ENCODE measurements at regions not wholly inside any gene's neighbourhood (a gene's known extent, or its start where the extent isn't known, plus 50 kb on each side); places are given as distances from the start of the nearest gene placed in this dataset.

DNA sequence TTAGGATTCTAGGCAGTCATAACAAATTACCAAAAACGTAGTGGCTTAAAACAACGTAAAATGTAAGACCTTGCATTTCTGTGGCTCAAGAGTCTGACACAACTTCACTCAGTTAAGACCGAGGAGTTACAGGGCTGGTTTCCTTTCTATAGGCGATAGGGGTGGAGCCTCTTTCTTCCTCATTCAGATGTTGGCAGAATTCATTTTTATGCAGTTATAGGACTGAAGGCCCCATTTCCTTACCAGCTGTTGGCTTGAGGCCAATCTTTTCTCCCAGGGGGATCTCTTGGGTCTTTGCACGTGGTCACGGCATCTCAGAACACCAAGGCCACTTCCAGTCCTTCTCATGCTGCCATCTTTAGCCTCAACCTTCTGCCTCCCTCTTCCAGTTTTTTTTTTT, 145.2 kb downstream of the KCNJ2 start:
- H3K36me3 ChIP-seq: no peaks in the 10 kb centered on the region
- no peaks in the 10 kb centered on the region for H3K9me3 ChIP-seq (replicated peaks)
- no peak overlapping the region for H3K27ac ChIP-seq (replicated peaks)
- TF ChIP-seq, protein P1, sequence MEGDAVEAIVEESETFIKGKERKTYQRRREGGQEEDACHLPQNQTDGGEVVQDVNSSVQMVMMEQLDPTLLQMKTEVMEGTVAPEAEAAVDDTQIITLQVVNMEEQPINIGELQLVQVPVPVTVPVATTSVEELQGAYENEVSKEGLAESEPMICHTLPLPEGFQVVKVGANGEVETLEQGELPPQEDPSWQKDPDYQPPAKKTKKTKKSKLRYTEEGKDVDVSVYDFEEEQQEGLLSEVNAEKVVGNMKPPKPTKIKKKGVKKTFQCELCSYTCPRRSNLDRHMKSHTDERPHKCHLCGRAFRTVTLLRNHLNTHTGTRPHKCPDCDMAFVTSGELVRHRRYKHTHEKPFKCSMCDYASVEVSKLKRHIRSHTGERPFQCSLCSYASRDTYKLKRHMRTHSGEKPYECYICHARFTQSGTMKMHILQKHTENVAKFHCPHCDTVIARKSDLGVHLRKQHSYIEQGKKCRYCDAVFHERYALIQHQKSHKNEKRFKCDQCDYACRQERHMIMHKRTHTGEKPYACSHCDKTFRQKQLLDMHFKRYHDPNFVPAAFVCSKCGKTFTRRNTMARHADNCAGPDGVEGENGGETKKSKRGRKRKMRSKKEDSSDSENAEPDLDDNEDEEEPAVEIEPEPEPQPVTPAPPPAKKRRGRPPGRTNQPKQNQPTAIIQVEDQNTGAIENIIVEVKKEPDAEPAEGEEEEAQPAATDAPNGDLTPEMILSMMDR (IDR thresholded peaks at IDR 0.05; ENCODE audit: borderline replicate concordance): no peak
- H3K4me1 ChIP-seq: peaks cover 17% of the 10 kb centered on the region
- H3K27me3 ChIP-seq (ENCODE audit: low read depth): no peaks in the 10 kb centered on the region
- DNase-seq: no peak
- intact Hi-C loops (cut with micrococcal nuclease): no loop called here
- H3K4me3 ChIP-seq: no peak overlapping the region

DNA sequence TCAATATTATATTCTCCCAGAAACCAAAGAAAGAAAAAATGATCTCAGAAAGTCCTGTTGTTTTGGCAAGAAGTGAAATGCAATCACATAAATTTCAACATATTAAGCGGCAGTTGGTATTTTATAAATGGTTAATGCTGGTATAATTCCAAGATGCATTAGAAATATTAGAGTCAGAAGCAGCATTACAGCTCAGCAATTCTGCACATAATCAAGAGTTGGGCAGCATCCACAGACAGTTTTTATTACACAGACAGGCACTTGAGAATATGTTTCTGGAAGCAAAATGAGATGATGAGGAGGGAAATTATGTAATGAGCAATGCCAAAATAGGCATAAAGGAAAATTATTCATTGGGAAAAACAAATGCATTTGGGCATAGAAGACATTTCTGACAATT, 148.1 kb downstream of the KCNJ2 start:
- no peak for DNase-seq
- Histone ChIP-seq H3K4me1 (peaks cover 24% of the 10 kb centered on the region), H3K36me3 (no peaks in the 10 kb centered on the region), H3K27ac (replicated peaks) (no peak overlapping the region), H3K9me3 (replicated peaks) (no peaks in the 10 kb centered on the region), H3K27me3 (ENCODE audit: low read depth) (no peaks in the 10 kb centered on the region), H3K4me3 (no peak overlapping the region)
- TF ChIP-seq, protein P1 (IDR thresholded peaks at IDR 0.05; ENCODE audit: borderline replicate concordance): no peak
- intact Hi-C loops (cut with micrococcal nuclease): no loop called here

DNA sequence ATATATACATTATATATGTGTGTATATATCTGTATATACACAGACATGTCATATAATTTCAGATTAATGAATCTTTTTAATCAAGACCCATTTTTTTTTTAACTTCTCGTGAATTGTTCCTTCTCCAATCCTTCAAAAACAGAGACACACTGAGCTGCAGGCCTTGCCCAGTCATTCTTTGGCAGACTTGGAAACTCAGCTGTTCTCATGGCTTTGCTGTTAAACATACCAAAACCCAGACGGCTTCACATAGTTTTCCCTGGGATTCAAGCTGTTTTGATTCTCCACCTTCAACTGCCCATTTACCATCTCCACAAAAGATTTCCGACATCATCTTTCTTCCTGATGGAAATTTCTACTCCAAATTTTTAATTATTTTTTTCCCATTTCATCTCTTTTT, 148.7 kb downstream of the KCNJ2 start:
- peaks cover 24% of the 10 kb centered on the region for H3K4me1 ChIP-seq
- H3K27ac ChIP-seq (replicated peaks): no peak overlapping the region
- H3K9me3 ChIP-seq (replicated peaks): no peaks in the 10 kb centered on the region
- H3K36me3 ChIP-seq: no peaks in the 10 kb centered on the region
- DNase-seq: no peak
- no peaks in the 10 kb centered on the region for H3K27me3 ChIP-seq (ENCODE audit: low read depth)
- no peak overlapping the region for H3K4me3 ChIP-seq
- TF ChIP-seq, protein P1 (IDR thresholded peaks at IDR 0.05; ENCODE audit: borderline replicate concordance): no peak
- intact Hi-C loops (cut with micrococcal nuclease): no loop called here

DNA sequence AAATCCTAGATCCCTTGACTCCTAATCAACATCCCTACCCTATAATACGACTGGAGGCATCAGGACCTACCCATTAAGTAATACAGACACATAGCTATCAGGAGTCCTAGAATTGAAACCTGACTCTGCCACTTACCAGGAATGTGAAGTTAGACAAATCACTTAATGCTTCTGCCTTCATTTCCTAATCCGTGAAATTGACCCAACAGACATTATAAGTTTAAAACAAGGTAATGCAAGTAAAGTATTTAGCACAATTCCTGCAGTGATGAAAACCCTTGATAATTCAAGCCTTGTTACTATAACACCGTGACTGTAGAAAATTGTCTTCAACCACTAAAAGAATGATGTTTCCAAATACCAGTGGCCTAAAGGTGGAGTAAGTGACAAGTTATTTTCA, 150.2 kb downstream of the KCNJ2 start:
- no peak overlapping the region for H3K4me3 ChIP-seq
- intact Hi-C loops (cut with micrococcal nuclease): no loop called here

DNA sequence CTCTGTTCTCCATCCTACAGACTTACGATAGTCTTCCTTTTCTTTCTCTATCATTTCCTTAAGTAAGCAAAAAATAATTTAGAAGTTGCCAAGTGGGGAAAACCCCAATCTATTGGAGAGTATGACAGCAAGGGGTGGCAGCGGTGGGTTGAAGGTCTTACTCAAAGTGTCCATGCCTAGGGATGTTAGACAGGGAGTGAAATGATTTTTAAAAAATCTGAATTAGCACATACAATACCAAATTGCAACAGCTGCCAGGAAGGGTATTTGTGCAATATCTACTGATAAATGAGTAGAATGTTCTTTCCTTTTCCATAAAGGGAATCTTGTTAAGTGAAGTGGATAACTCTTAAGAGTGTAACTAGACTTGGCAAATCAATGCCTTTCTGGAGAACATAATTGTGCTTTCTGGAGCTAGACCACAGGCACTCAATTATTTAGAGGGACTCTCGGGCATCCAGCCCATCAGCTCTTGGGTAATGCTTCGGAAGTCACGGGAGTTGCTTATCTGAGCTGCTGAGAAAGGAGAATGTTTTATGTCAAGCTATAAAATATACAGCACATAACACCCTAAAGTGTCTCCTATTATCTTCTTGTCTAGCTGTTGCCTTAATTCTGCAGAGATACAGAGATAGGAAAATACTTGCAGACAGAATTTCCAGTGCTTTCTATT, 151.5 kb downstream of the KCNJ2 start:
- peak; percentile 24 for DNase-seq
- intact Hi-C loops (cut with micrococcal nuclease): no loop called here
- Histone ChIP-seq H3K27me3 (ENCODE audit: low read depth) (no peaks in the 10 kb centered on the region), H3K36me3 (no peaks in the 10 kb centered on the region), H3K4me1 (peaks cover 24% of the 10 kb centered on the region), H3K4me3 (no peak overlapping the region), H3K27ac (replicated peaks) (no peak overlapping the region), H3K9me3 (replicated peaks) (no peaks in the 10 kb centered on the region)
- TF ChIP-seq, protein P1 (IDR thresholded peaks at IDR 0.05; ENCODE audit: borderline replicate concordance): no peak

More for the DNA sequence above, 150.2 kb downstream of the KCNJ2 start:
- no peaks in the 10 kb centered on the region for H3K9me3 ChIP-seq (replicated peaks)
- DNase-seq: no peak
- no peaks in the 10 kb centered on the region for H3K27me3 ChIP-seq (ENCODE audit: low read depth)
- H3K36me3 ChIP-seq: no peaks in the 10 kb centered on the region
- H3K4me1 ChIP-seq: peaks cover 24% of the 10 kb centered on the region
- TF ChIP-seq, protein P1 (IDR thresholded peaks at IDR 0.05; ENCODE audit: borderline replicate concordance): no peak
- H3K27ac ChIP-seq (replicated peaks): no peak overlapping the region
